ENCODE measurements at regions not wholly inside any gene's neighbourhood (a gene's known extent, or its start where the extent isn't known, plus 50 kb on each side); places are given as distances from the start of the nearest gene placed in this dataset.

GRCh38 chr2:188039307-188039706, 252.4 kb upstream of the GULP1 start:
- no peak for DNase-seq
- Histone ChIP-seq H3K4me3 (no peak overlapping the region), H3K27ac (no peak overlapping the region), H3K36me3 (no peaks in the 10 kb centered on the region), H3K9me3 (no peaks in the 10 kb centered on the region), H3K4me1 (no peaks in the 10 kb centered on the region), H3K27me3 (no peaks in the 10 kb centered on the region)
- TF ChIP-seq POLR2A (IDR thresholded peaks at IDR 0.05) (no peak), EP300 (IDR thresholded peaks at IDR 0.05) (no peak), CTCF (IDR thresholded peaks at IDR 0.05) (no peak), POLR2AphosphoS5 (IDR thresholded peaks at IDR 0.05) (no peak)
- intact Hi-C loops (cut with DNase I; ENCODE audit: low total_unique reads), result no loop called here

- Histone ChIP-seq H3K9me3 (no peaks in the 10 kb centered on the region), H3K4me1 (no peaks in the 10 kb centered on the region), H3K4me3 (no peak overlapping the region), H3K27me3 (no peaks in the 10 kb centered on the region), H3K27ac (no peak overlapping the region), H3K36me3 (no peaks in the 10 kb centered on the region)
- intact Hi-C loops (cut with DNase I; ENCODE audit: low total_unique reads), result no loop called here
- TF ChIP-seq EP300 (IDR thresholded peaks at IDR 0.05) (no peak), POLR2A (IDR thresholded peaks at IDR 0.05) (no peak), CTCF (IDR thresholded peaks at IDR 0.05) (no peak), POLR2AphosphoS5 (IDR thresholded peaks at IDR 0.05) (no peak)
- peak in 1 of 2 donors; percentile 6 for DNase-seq
Observed at GRCh38 chr2:188042412-188042811, 249.3 kb upstream of the GULP1 start.

- intact Hi-C loops (cut with DNase I; ENCODE audit: low total_unique reads), result no loop called here
- no peaks in the 10 kb centered on the region for H3K36me3 ChIP-seq
- no peak overlapping the region for H3K4me3 ChIP-seq
- DNase-seq, result no peak
- no peak for TF ChIP-seq EP300 (IDR thresholded peaks at IDR 0.05)
- TF ChIP-seq POLR2A (IDR thresholded peaks at IDR 0.05), result no peak
- TF ChIP-seq POLR2AphosphoS5 (IDR thresholded peaks at IDR 0.05), result no peak
- no peak for TF ChIP-seq CTCF (IDR thresholded peaks at IDR 0.05)
- no peaks in the 10 kb centered on the region for H3K4me1 ChIP-seq
- no peaks in the 10 kb centered on the region for H3K9me3 ChIP-seq
- H3K27me3 ChIP-seq, result no peaks in the 10 kb centered on the region
- H3K27ac ChIP-seq, result no peak overlapping the region
Observed at GRCh38 chr2:188045016-188045415, 246.7 kb upstream of the GULP1 start.

- intact Hi-C loops (cut with DNase I; ENCODE audit: low total_unique reads), result no loop called here
- DNase-seq, result no peak
- WGBS, 5 donors, result 73 to 88% (median 85%) methylated on average over 3 of the region's 3 CpGs
- Histone ChIP-seq H3K4me1 (no peaks in the 10 kb centered on the region), H3K36me3 (no peaks in the 10 kb centered on the region), H3K27ac (no peak overlapping the region), H3K4me3 (no peak overlapping the region), H3K27me3 (no peaks in the 10 kb centered on the region), H3K9me3 (no peaks in the 10 kb centered on the region)
- TF ChIP-seq CTCF (IDR thresholded peaks at IDR 0.05), result no peak
- no peak for TF ChIP-seq POLR2AphosphoS5 (IDR thresholded peaks at IDR 0.05)
- TF ChIP-seq POLR2A (IDR thresholded peaks at IDR 0.05), result no peak
- no peak for TF ChIP-seq EP300 (IDR thresholded peaks at IDR 0.05)
Observed at GRCh38 chr2:188046437-188046836, 245.2 kb upstream of the GULP1 start.

- no peaks in the 10 kb centered on the region for H3K27me3 ChIP-seq
- intact Hi-C loops (cut with DNase I; ENCODE audit: low total_unique reads), result no loop called here
- no peak overlapping the region for H3K27ac ChIP-seq
- no peak for DNase-seq
- WGBS, 5 donors, result 76 to 86% (median 83%) methylated on average over 2 of the region's 2 CpGs
- H3K4me1 ChIP-seq, result no peaks in the 10 kb centered on the region
- no peaks in the 10 kb centered on the region for H3K9me3 ChIP-seq
- no peak overlapping the region for H3K4me3 ChIP-seq
- H3K36me3 ChIP-seq, result no peaks in the 10 kb centered on the region
- no peak for TF ChIP-seq POLR2AphosphoS5 (IDR thresholded peaks at IDR 0.05)
- TF ChIP-seq EP300 (IDR thresholded peaks at IDR 0.05), result no peak
- no peak for TF ChIP-seq CTCF (IDR thresholded peaks at IDR 0.05)
- no peak for TF ChIP-seq POLR2A (IDR thresholded peaks at IDR 0.05)
Observed at GRCh38 chr2:188047735-188048134, 243.9 kb upstream of the GULP1 start.

Data from stomach (tissue), 8 donors.